HG03460 (cell line): ENCODE measurements at regions not wholly inside any gene's neighbourhood (a gene's known extent, or its start where the extent isn't known, plus 50 kb on each side); places are given as distances from the start of the nearest gene placed in this dataset.
"Not testable (repeated sequence)": the region's sequence is repeated elsewhere in the genome, so short reads cannot be mapped to it uniquely, and the experiment has no call there.

Experiments used
- ATAC-seq: cut with Tn5 transposase; IDR thresholded peaks from one replicate; pipeline ENCODE4 v1.9.1; 2021; ENCODE audit not compliant: unreplicated experiment

GRCh38 chr16:76800196-76800595 is 390.8 kb upstream of the MON1B start:
- ATAC-seq = no peak

DNA sequence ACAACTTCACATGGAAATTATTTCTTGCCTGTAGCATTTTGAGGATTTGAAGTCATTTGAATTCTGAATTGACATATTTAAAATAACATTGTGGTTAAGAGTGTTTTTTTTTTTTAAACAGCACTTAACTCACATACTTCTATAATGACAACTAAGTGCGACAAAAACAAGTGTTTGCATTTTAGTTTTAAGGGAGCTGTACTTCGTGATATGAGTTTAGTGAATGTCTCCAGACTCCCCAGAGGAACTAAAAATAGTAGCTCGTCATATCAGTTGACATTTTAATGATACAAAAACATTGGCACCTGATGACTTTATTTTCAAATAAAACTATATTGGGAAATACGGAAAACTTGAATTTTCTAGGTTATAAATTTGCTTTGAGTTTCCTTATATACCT is 389.6 kb upstream of the MON1B start:
- no peak for ATAC-seq

DNA sequence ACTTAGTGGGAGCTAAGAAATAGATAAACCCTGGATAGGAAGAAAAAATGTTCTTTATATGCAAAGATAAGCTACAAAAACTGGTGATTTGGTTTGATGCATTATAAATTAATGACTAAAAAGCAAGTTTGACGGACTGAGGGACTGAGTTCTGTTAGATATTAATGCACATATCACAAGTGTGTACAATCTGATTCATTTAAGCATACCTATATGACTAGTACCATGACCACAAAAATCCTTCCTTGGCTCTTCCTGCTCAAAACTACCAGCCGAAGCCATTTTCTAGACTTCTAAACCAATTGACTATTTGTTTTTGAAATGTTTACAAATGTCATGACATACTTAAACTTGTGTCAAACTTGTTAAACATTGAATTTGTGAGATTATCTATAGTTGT is 374.5 kb upstream of the MON1B start:
- no peak for ATAC-seq

DNA sequence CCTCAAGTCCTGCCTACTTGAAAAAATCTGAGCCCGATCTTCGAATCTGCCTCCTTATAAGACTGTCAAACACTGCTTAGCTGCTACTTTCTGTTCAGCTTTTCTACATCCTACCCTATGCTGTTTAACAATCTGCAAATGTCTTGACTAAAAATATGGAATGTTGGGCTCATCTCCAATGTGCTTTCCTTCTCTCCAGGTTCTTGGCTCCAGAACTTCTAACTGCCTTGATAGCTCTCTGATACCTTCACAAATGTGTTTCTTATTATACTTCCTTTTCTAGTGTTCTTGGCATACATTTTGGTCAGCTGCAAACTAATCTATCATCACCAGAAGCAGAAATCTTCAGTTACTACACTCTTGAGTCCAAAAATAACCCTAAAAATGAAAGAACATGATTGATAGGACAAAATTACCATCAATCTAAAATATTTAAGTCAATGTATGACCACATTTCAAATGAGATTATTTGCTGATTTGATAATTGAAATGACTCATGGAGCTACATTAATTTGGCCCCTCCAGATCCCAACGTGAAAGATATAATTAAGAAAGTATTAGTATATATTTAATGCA is 372.3 kb upstream of the MON1B start:
- ATAC-seq = no peak

- ATAC-seq = no peak
Observed at GRCh38 chr16:76819226-76819916, 371.6 kb upstream of the MON1B start.

DNA sequence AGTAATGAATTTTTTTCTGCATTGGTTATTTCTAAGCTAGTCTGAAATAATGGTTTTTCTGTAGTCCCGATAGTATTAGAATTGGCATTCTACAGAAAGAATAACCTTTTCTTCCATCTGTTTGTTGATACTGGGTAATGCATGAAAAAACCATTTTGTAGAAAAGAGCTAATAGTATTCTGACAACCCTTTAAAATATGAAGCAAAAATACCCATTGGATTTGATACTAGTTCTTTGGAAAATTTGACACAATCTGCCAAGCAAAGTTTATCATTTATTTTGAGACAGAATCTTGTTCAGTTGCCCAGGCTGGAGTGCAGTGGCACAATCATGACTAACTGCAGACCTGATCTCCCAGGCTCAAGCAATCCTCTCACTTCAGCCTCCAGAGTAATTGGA is 366.8 kb upstream of the MON1B start:
- no peak for ATAC-seq

DNA sequence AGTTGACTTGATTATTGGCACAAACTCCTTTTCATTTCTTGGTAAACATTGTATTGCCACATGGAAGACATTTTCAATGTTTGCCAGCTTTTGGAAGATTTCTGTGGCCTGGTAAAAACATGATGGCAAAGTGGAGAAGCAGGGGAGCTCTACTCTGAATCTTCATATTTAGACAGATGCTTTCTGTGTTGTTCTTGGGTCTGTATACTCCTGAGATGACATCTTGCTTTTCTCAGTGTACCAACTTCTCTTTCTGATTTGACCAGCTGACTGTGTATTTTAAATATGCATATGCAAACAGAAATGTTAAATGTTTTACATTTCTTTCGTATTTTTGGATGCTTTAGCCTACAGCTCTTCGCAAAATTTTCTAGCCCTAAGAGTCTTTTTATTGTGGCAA is 366.2 kb upstream of the MON1B start:
- no peak for ATAC-seq

DNA sequence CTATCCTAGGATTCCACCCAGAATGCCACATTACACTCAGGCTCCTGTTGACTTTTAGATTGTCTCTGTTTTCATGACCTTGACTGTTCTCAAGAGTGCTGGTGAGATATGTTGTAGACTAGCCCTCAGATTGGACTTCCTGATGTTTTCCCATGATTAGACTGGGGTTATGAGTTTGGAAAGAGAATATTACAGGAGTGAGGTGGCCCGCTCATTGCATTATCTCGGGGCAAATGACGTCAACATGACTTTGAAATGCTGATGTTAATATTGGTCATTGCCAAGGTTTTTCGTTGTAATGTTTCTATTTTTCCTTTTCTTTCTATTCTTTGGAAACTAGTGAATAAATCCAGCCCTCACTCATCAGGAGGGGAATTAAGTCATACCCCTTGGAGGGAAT is 355.7 kb upstream of the MON1B start:
- no peak for ATAC-seq

- ATAC-seq = no peak
Observed at GRCh38 chr16:76835779-76836300, 355.1 kb upstream of the MON1B start.

DNA sequence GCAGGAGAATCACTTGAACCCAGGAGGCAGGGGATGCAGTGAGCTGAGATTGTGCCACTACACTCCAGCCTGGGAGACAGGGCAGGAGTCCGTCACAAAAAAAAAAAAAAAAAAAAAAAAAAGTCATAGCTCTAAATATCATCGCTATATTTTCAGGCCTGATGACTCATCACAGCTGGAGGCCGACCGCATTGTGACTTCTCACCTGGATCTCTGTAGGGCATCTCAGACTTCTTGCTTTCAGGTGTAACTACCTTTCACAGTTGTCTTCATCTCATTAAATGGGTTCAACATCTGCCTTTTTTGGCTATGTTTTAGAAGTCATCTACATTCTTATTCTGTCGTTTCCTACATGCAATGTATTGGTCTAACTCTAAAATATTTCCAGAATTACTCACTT is 353.1 kb upstream of the MON1B start:
- no peak for ATAC-seq

DNA sequence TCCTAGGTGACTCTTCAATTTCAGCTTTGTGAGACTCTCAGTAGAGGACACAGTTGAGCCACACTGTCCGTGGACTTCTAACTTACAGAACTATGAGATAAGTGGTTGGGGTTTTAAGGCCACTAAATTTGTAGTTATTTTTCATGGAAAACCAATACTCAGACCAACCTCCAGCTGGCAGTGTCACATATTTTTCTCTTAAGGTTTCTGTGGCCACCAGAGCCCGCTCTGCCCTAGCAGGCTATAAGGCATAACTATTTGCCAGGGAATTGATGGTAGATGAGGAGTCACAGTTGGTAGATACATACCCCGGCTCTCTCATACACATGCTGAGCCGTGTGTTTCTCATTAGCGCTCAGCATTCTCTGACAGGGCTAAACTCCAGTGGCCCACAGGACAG is 336.8 kb upstream of the MON1B start:
- ATAC-seq = no peak

GRCh38 chr16:76856112-76856511 is 334.9 kb upstream of the MON1B start:
- ATAC-seq = no peak

DNA sequence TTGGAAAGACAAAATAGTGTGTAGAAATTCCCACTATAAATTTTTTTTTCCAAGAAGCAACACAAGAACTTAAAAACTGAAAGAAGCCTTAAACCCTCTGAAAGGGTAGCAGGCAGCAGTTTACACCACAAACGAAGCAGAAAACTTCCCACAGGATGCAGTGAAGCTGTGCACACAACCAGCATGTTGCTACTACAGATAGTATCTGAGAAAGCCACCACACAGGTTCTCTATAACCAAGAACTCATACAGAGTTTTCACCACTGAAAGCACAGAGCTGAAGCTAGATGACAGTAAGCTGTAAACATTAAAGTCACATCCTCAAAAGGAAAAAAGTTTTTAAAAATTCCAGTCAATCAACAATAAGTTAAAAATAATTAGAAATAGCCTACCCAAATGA is 333.6 kb upstream of the MON1B start:
- no peak for ATAC-seq

DNA sequence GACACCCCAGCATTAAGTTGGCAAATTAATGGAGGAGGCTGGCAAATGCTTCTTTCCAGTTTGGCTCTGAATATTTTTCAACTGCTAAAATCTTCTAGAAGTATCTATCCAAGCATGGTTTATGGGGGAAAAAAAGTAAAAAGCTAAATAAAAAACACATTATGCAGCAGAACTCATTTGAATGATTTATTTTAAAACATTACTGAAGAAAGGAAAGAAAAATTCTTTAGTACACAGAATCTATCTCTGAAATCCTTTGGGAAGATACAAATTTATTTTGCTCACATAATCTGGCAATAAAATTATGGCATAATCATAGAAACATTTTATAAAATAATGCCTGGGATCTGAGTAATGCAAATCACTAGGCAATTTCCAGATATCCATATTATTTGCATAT is 328.1 kb upstream of the MON1B start:
- no peak for ATAC-seq

DNA sequence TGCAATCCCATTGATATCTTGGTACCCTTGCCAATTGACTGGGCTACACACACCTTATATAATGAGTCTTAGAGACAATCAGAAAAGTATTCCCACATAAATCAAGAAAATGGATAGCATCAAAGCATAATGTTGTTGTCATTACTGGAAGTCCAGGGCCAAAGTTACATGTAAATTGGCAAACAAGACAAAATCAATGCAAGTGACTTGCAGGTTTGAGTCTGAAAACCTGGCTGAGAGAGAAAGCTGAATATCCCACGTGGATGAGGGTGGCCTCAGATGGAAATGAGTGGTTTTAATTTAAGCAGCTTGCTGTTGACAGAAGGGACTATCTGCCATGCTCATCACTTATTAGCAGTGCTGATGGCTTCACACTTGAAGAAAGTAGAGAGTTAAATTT is 324.0 kb upstream of the MON1B start:
- ATAC-seq = no peak

DNA sequence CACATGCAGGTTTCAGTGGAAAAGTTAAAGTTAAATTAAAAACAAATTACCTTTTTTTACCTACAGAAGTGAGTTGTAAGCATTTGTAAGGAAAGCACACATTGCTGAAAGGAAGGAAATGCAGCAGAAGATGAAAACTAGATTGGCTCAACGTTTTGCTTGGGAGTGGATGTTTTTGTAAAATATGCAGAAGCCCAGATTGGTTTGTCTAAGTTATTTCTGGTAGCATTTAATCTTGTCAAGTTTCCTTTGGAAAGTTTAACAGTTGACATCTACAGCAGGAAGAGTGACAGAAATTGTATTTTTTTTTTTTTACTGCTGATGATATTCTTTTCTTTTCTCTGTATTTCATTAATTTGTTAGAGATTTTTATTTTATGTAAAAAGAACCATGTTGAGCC is 315.1 kb upstream of the MON1B start:
- no peak for ATAC-seq

DNA sequence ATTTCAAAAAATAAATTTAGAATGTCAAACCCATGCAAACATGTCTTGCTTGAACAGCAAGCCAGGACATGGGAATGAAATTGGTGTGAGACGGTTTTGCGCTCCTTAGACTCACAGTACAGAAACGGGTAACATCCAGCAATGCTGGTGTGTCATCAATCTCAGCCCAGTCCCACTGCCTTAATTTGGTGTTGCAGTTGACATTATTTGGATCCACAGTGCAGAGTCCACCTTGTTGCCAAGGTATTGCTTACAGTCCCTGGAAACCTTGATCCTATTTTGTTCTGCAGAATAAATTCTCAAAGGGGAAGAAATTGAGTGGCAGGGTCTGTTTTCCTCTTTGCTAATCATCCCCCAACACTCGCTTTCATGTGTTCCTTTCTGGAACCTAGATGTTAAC is 311.6 kb upstream of the MON1B start:
- no peak for ATAC-seq

GRCh38 chr16:76880523-76880922 is 310.5 kb upstream of the MON1B start:
- ATAC-seq = not testable (repeated sequence)

DNA sequence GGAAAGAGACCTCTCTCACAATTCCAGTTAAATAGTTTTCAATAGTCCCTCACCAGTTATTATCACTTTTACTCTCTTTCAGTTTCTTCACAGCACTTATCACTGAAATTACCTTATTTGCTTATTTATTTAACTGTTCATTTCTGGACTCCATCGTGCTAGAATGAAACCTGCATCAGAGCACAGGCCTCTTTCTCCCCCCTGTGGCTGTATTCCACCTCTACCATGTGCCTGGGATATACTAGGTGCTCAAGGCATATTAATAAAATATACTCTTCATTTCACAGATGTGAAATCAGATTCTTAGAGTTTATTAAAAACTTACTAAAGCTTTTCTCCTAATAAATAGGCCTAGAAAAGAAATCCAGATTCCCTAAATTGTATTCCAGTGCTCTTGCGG is 308.9 kb upstream of the MON1B start:
- no peak for ATAC-seq

GRCh38 chr16:76883076-76883475 is 307.9 kb upstream of the MON1B start:
- ATAC-seq = no peak

GRCh38 chr16:76885776-76886537 is 305.0 kb upstream of the MON1B start:
- ATAC-seq = no peak

GRCh38 chr16:76897816-76898215 is 293.2 kb upstream of the MON1B start:
- ATAC-seq = no peak
